ENCODE measurements at regions not wholly inside any gene's neighbourhood (a gene's known extent, or its start where the extent isn't known, plus 50 kb on each side); places are given as distances from the start of the nearest gene placed in this dataset.

DNA sequence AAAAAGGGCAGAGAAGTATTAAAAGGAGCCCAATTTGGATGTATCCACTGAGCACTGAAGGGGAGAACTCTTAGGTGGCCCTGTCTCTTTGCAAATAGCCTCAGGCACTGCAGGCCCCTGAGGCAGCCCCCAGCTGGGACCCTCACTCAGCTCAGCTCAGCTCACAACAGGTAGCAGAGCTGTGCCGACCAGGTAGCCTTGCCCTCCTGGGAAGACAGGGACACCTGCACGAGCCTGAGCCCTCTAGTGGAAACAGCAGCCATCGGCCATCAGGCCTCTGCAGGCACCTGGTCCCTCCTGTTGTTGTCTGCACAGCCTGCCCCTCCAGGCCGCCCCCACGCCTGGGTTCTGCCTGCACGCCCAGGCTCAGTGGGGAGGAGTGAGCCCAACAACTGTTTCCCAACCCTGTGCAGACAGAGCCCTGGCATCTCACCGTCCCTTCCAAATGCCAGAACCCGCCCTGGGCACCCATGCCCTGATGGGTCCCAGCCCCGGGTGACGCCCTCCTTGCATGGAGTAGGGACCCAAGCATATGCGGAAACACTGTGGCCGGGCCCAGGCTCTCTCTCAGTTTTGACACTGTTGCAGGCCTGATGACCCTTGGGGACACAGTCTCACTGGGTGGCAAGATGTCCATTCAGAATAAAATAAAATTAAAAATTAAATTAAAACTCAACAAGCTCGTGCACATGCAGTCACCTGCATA, 60.0 kb upstream of the AJAP1 start:
- no peak for ATAC-seq
- Histone ChIP-seq H3K9me3 (no peaks in the 10 kb centered on the region), H3K4me3 (no peak overlapping the region), H3K36me3 (no peaks in the 10 kb centered on the region), H3K27ac (no peak overlapping the region), H3K4me1 (no peaks in the 10 kb centered on the region), H3K27me3 (ENCODE audit: low read depth) (peaks cover 6% of the 10 kb centered on the region)
- TF ChIP-seq, protein P1, sequence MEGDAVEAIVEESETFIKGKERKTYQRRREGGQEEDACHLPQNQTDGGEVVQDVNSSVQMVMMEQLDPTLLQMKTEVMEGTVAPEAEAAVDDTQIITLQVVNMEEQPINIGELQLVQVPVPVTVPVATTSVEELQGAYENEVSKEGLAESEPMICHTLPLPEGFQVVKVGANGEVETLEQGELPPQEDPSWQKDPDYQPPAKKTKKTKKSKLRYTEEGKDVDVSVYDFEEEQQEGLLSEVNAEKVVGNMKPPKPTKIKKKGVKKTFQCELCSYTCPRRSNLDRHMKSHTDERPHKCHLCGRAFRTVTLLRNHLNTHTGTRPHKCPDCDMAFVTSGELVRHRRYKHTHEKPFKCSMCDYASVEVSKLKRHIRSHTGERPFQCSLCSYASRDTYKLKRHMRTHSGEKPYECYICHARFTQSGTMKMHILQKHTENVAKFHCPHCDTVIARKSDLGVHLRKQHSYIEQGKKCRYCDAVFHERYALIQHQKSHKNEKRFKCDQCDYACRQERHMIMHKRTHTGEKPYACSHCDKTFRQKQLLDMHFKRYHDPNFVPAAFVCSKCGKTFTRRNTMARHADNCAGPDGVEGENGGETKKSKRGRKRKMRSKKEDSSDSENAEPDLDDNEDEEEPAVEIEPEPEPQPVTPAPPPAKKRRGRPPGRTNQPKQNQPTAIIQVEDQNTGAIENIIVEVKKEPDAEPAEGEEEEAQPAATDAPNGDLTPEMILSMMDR (IDR thresholded peaks at IDR 0.05), result no peak
- no peak for DNase-seq
- intact Hi-C loops (cut with DNase I), result no loop called here

DNA sequence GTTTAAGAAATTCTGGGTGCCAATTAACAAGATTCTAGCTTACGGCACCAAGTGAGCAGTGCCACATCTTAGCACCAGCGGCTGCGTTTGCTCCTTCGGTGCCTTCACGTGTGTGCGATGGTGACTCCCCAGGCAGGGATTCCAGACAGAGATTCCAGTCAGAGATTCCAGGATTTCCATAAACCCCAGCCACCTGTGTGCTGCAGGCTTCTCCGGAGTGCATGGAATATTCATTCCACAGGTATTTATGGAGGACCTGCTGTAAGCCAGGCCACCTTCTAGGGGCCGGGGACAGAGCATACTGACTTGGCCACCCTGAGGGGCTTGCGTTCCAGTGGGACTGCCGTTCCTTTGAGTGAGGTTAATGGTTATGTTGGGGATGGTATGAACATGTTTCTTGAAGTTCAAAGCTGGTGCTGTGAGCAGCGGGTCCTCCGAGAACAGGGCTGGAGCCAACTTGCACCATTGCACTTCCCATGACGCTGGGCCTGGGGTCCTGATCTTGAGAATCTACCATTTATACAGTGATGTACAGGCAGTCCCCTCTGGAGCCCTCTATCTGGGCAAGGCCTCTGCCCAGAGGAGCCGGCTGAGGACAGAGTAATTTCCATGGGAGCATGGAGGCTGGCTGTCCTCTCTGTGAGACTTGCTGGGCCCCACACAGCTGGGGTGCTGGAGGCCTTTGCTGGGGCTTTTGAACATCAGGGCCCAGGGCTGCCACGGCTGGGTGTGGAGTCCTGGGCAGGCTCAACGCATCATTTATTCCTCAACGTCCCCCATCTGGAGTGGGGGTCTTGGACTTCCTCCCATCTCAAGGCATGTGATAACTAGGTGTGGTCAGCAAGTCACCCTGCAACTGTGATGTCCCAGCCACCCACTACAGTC, 58.8 kb upstream of the AJAP1 start:
- ATAC-seq (no peak), DNase-seq (no peak)
- intact Hi-C loops (cut with DNase I), result no loop called here
- no peak overlapping the region for H3K4me3 ChIP-seq
- H3K36me3 ChIP-seq, result no peaks in the 10 kb centered on the region
- H3K9me3 ChIP-seq, result no peaks in the 10 kb centered on the region
- no peaks in the 10 kb centered on the region for H3K4me1 ChIP-seq
- H3K27me3 ChIP-seq (ENCODE audit: low read depth), result peaks cover 8% of the 10 kb centered on the region
- TF ChIP-seq, protein P1 (IDR thresholded peaks at IDR 0.05), result no peak
- H3K27ac ChIP-seq, result no peak overlapping the region

DNA sequence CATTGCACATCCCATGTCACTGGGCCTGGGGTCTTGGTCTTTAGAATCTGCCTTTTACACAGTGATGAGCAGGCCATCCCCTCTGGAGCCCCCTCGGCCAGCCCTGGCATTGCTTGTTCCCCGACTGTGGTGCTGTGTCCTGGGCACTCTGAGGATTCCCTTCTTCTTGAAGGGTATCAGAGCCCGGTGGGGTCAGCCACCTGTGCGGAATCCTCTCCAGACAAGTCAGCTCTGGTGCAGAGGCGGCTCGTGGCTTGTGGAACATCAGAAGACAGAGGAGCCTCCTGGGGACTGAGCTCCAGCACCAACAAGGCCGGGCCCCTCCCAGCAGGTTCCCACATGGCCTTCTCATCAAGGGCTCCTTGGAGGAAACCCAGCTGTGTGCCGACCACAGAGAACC, 57.9 kb upstream of the AJAP1 start:
- Histone ChIP-seq H3K4me1 (no peaks in the 10 kb centered on the region), H3K36me3 (no peaks in the 10 kb centered on the region), H3K27me3 (ENCODE audit: low read depth) (peaks cover 10% of the 10 kb centered on the region), H3K27ac (no peak overlapping the region), H3K9me3 (no peaks in the 10 kb centered on the region), H3K4me3 (no peak overlapping the region)
- intact Hi-C loops (cut with DNase I), result no loop called here
- DNase-seq (no peak), ATAC-seq (no peak)
- TF ChIP-seq, protein P1 (IDR thresholded peaks at IDR 0.05), result no peak

DNA sequence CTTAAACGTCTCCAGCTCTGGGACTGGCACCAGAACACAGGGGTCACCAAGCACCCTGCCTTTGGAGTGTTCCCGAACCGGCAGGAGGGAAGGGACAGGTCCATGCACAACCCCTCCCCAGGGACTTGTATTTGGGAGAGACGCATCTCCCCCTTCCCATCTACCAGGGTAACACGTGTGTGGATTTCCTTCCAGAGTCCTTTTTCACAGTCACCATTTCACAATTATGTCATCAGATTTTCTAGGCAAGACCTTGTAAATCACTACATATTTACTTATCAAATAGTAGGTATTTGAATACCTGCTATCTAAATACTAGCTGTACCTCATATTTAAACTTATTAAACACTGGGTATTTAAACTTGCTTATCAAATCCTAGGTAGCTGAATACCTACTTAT, 57.4 kb upstream of the AJAP1 start:
- Histone ChIP-seq H3K27me3 (ENCODE audit: low read depth) (peaks cover 10% of the 10 kb centered on the region), H3K9me3 (no peaks in the 10 kb centered on the region), H3K4me1 (no peaks in the 10 kb centered on the region), H3K4me3 (no peak overlapping the region), H3K36me3 (no peaks in the 10 kb centered on the region), H3K27ac (no peak overlapping the region)
- no peak for DNase-seq
- intact Hi-C loops (cut with DNase I), result no loop called here
- no peak for ATAC-seq
- TF ChIP-seq, protein P1 (IDR thresholded peaks at IDR 0.05), result no peak

DNA sequence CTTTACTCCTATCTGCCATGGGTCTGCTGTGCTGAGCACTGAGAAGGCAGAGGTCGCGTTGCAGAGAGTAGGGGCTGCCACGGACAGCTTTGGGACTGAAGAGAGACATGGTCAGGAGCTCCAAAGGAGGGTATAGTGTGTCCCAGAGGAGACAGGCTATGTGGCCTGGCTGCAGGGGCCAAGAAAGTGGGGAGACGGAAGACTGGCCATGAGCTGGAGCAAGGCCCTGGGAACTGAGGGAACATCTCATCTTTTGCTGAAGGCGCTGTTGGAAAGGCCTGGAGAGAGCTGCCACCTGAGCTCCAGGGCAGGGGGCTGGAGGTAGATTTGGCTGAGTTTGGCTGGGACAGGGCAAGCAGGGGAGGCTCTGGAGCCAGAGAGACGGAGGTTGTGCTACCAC, 55.8 kb upstream of the AJAP1 start:
- H3K4me3 ChIP-seq, result no peak overlapping the region
- H3K9me3 ChIP-seq, result no peaks in the 10 kb centered on the region
- no peaks in the 10 kb centered on the region for H3K4me1 ChIP-seq
- DNase-seq, result no peak
- H3K36me3 ChIP-seq, result no peaks in the 10 kb centered on the region
- TF ChIP-seq, protein P1 (IDR thresholded peaks at IDR 0.05), result no peak
- no peak overlapping the region for H3K27ac ChIP-seq
- intact Hi-C loops (cut with DNase I), result no loop called here
- ATAC-seq, result no peak
- H3K27me3 ChIP-seq (ENCODE audit: low read depth), result peaks cover 10% of the 10 kb centered on the region

Data from lower lobe of right lung (tissue), 2 donors.